HG03378 (cell line): ENCODE measurements at regions not wholly inside any gene's neighbourhood (a gene's known extent, or its start where the extent isn't known, plus 50 kb on each side); places are given as distances from the start of the nearest gene placed in this dataset.
"Not testable (repeated sequence)": the region's sequence is repeated elsewhere in the genome, so short reads cannot be mapped to it uniquely, and the experiment has no call there.

Experiments
- ATAC-seq: cut with Tn5 transposase; IDR thresholded peaks from one replicate; pipeline ENCODE4 v1.9.1; 2021; ENCODE audit warnings: mild to moderate bottlenecking, moderate library complexity; ENCODE audit not compliant: unreplicated experiment

DNA sequence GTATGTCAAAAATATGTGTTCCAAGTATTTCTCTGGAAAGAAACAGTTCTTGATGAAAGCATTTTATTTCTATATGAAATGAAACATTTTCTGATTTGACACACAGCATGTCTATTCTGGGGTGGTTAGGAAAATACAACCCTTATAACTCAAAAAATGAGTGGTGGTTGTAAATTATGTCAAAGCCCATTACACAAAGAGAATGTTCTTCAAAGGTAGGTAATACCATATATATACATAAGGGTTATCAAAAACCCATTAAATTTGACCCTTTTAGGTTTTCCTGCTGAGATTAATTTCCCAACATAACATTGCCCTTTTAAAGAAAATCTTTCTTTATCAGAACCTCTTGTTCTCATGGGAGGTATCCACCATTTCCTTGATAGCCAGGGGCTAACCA is 420.5 kb upstream of the TECRL start:
- no peak for ATAC-seq

DNA sequence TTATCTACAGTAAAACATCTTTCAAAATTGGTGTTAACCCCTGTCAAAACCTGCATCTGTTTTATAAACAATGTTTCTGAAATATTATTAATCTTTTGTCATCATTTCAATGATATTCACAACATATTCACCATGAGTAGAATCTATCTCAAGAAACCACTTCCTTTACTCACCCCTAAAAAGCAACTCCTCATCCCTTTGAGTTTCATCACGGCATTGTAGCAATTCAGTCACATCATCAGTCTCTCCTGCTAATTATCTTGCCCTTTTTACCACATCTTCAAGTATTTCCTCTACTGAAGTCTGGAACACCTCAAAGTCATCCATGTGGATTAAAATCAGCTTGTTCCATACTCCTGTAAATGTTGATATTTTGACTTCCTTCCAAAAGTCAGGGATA is 415.3 kb upstream of the TECRL start:
- no peak for ATAC-seq

DNA sequence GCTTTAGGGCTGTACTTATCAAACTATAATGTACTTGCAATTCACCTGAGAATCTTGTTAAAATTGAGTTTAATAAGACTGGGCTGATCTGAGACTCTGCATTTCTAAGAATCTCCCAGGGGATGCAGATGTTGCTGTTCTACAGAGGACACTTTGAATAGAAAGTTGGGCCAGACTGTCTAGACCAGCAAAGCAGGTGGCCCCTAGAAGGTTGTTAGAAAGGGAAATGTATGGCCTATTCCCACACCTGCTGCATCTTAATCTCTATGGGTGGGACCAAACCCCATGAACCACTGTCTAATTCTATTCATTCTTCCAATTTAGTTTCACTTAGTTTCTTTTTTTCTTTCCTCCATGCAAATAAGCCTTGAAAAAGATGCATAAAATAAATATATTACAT is 413.2 kb upstream of the TECRL start:
- no peak for ATAC-seq

DNA sequence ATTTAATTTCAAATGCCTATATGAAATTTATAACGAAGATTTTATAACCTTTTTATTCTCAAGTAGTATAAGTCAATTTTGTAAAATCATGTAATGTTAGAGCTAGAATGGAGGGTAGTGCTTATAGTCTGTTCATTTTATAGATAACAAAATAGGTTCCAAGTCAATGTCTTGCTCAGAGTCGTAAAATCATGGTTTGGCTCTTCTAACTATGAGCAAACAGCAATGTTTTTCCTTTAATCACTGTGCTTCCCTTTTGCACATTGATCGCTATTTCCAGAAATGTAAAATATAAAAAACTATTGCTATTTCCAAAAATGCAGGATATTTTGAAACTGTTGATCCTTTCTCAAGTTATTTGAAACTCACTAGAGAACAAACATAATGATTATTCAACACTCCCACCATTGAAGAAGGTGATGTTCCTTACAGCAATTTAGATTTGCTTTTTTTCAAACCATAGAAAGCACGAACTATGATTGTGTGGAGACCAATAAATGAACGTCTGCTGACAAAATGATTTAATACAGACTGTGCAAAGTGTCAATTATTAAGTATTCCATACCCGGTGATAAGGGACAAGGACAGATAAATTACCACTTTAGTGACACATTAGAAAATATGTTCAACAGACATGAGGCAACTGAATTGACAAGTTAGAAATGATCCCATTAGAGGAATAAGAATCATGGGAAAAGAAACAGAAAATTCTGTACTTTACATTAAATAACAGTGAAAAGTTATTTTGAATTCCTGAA is 412.1 kb upstream of the TECRL start:
- ATAC-seq = no peak

- ATAC-seq = no peak
Measured at GRCh38 chr4:64814616-64815015, 405.4 kb upstream of the TECRL start.

GRCh38 chr4:64807821-64808220 is 398.6 kb upstream of the TECRL start:
- ATAC-seq = no peak

- ATAC-seq = no peak
Measured at GRCh38 chr4:64799751-64800150, 390.5 kb upstream of the TECRL start.

DNA sequence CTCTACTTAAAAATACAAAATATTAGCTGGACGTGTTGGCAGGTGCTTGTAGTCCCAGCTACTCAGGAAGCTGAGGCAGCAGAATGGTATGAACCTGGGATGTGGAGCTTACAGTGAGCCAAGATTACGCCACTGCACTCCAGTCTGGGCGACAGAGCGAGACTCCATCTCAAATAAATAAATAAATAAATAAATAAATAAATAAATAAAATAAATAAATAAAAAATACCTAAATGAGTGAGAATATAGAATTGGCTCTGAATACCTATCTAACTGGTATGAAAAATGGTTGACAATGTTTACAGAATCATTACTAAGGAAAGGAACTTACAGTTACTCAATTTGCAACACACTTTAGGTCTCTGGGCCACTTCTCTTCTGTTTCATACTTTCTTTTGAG is 389.6 kb upstream of the TECRL start:
- not testable (repeated sequence) for ATAC-seq

- ATAC-seq = no peak
Measured at GRCh38 chr4:64796581-64796980, 387.3 kb upstream of the TECRL start.

- no peak for ATAC-seq
Measured at GRCh38 chr4:64784125-64784524, 374.9 kb upstream of the TECRL start.

DNA sequence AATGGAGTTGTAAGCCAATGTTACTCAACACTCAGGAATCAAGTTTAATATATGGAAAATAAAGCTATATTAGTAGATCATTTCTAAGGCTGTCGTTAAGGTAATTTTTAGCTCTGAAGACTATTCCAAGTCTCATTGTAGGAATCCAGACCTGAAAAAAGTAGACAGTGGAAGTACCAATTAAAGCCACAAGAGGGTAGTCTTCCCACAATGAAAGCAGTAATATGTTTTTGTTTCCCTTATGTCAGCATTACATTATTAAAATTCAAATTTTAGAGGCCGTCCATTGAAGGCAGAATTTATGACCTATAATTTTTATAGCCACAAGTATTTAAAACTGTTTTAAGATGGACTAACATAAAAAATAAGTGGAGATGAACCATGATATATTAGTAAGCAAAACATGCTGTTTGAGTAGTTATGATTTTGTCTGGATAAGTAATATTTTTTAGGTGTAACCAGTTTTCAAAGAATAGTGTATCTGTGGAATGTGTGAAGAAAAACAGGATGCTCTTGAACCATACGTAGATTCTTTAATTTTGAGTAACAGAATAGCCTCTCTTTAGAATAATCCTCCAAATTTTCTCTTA is 372.6 kb upstream of the TECRL start:
- ATAC-seq = peak; percentile 78

DNA sequence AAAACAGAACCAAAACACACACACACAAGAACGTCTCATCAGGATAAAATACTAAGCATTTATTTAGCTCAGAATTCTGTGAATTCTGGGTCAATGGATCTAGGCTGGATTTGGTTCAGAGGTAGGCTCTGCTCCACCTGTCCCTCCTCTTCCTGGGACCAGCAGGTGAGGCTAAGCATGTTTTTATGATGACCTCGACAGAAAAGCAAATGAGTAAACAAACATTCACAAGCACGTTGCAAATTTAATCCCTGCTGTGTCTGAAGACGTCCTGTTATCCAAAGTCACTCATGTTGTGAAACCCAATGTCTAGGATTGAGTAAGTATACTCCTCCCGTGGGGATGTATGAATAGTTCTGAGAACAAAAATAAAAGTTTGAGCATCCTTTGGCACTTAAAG is 371.4 kb upstream of the TECRL start:
- no peak for ATAC-seq

DNA sequence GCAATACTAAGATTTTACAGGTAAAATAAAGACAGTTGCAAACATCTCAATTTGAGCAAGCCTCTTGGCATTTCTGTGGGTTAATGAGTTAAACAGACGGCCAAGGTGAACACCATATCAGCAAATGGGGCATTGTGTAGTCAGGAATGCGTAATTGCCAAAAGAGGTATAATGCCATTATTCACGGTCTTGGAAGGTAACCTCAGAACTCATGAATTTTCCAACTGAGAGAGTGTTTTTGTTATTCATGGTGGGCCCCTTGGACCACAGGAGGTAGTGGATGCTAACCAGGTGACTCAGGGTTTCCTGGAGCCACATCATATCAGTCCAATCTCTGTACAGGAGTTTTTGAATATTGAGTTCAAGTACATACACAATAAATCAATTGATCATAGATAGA is 368.0 kb upstream of the TECRL start:
- ATAC-seq = no peak

DNA sequence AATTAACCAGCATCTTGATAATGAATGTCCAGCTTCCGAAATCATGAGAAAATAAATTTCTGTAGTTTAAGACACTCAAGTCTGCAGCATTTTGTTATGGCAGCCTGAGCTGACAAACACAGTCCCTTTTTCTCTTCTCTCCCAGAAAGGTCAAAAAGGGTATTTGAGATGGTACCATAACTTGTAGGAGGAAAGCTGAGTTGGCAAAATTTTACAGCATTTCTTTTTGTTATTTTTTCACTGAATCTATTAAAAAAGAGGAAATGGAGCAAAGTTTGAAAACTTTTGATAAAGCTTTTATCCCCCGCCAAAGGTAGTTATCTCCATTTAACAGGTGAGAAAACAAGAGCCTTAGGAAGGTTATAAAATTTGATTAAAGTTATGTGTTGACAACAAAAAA is 367.6 kb upstream of the TECRL start:
- ATAC-seq = no peak

DNA sequence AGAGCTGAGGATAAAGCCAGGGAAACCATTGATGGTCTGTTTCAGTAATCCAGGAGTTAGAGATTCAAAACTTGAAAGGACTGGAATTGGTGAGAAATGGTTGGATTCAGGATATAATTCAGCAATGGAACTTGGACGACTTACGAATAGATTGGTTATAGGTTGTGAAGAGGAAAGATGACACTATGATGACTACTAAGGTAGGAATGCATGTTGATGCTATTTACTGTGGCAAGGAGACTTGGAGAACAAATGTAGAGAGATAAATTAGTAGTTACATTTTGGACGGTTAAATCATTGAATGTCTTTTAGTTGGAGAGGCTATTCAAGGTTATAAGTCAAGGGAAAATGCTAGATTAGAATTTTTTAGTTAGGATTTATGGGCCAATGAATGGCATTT is 365.4 kb upstream of the TECRL start:
- no peak for ATAC-seq

DNA sequence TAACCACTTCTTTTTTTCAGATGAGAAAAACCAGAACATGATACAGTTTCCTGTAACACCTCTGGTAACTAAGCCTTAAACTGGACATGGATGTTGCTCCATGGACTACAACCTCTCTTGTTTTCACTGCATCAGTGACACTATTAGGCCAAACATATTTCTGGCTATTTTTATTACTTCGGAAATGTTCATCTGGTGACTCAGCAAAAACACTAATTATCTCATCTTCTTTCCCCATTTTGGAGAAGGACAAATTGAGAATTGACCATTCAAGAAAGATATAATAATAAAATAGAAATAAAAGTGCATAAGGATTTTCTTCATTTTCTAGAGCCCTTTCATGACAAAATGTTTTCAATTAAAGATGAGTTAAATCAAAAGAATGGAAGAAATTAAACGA is 361.9 kb upstream of the TECRL start:
- no peak for ATAC-seq

- no peak for ATAC-seq
Measured at GRCh38 chr4:64767547-64767946, 358.3 kb upstream of the TECRL start.

- ATAC-seq = no peak
Measured at GRCh38 chr4:64766565-64766964, 357.3 kb upstream of the TECRL start.

DNA sequence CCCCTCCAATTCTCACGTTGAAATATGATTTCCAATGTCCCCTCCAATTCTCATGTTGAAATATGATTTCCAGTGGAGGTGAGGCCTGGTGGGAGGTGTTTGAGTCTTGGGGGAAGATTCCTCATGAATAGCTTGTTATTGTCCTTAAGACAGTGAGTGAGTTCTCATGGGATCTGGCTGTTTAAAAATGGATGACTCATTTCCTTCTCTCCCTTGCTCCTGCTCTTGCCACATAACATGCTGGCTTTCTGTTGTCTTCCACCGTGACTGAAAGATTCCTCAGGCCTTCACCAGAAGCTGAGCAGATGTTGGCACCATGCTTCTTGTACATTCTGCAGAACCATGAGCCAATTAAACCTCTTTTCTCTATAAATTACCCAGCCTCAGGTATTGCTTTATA is 346.8 kb upstream of the TECRL start:
- no peak for ATAC-seq

DNA sequence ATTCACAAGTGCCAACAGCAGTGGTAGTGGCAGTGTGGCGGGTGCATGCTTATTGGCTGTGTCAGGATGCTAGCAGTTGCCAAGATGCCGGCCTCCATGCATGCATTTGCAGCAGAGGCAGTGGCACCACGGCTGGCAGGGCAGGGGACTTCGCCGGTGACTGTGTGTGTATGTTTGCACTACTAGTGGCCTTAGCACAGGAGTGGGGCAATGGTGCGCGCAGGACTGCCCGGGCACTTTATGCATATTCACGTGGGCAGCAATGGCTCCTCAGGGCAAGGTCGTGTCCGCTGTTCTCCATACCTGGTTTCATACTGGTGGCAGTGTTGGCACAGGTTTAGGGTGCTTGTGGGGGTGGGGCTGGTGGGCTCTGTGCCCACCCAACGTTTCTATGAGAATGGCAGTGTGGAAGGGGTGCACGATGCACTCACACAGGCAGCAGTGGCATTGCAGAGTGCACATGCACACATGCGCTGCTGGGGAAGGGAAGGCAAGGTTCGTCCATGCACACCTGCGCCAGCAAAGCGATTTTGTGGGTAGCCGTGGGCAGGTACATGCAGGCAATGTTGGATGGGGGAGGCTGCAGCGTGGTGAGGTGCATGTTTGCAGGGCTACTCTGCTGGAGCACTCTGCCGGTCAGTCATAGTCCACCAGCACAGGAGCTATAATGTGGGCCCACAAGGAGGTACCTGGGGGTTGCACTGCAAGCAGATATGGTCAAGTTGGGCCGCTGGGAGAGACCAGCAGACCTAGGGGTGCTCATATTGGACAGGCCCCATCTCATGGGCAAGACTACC is 338.9 kb upstream of the TECRL start:
- ATAC-seq = no peak

DNA sequence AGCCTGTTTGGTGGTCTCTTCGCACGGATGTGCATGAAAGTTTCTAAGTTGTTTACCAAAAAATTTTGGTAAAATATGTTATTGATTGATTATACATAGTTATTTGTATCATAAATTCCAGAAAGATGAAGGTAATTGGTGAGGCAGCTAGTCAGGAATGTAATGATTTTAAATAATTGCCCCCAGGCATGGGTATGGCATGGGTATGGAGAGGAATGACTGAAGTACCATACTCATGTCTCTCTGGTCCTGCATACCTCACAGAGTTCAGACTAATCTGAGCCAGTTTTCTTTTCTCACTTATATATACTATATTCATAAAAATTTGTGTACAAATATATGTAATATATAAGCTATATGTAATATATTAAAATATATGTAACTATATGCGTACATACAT is 329.0 kb upstream of the TECRL start:
- ATAC-seq = no peak

GRCh38 chr4:64737854-64738138 is 328.5 kb upstream of the TECRL start:
- not testable (repeated sequence) for ATAC-seq
